Liver (tissue), 8 donors: ENCODE measurements at regions not wholly inside any gene's neighbourhood (a gene's known extent, or its start where the extent isn't known, plus 50 kb on each side); places are given as distances from the start of the nearest gene placed in this dataset.

ENCODE experiments used
- DNase-seq: peaks from one replicate; pipeline ENCODE4 v3.0.0-alpha.2; 2017; ENCODE audit warnings: low spot score
- H3K27ac ChIP-seq, 2 donors: one replicate each; pipeline ENCODE4 v1.7.0; 2013; ENCODE audit warnings: inconsistent platforms in 2 of 2, low read length in 2 of 2, control low read depth in 1 of 2, low read depth in 1 of 2, mild to moderate bottlenecking in 1 of 2
- H3K27me3 ChIP-seq, 4 donors: one replicate each; pipeline versions ENCODE4 v1.6.1 to v1.7.0; 2013; ENCODE audit warnings: low read length in 3 of 4, inconsistent platforms in 1 of 4, mild to moderate bottlenecking in 1 of 4, moderate library complexity in 1 of 4; ENCODE audit not compliant: control insufficient read depth in 4 of 4, insufficient read depth in 4 of 4
- H3K36me3 ChIP-seq, 4 donors: one replicate each; pipeline versions ENCODE4 v1.6.1 to v1.7.0; 2013; ENCODE audit warnings: low read length in 3 of 4, mild to moderate bottlenecking in 3 of 4, low read depth in 1 of 4, moderate library complexity in 1 of 4; ENCODE audit not compliant: control insufficient read depth in 4 of 4, insufficient read depth in 3 of 4
- H3K4me1 ChIP-seq, 4 donors: one replicate each; pipeline versions ENCODE4 v1.6.1 to v1.7.0; 2013; ENCODE audit warnings: low read length in 3 of 4, mild to moderate bottlenecking in 3 of 4, moderate library complexity in 1 of 4; ENCODE audit not compliant: control insufficient read depth in 4 of 4, insufficient read depth in 4 of 4
- H3K4me3 ChIP-seq, 3 donors: one replicate each; pipeline versions ENCODE4 v1.6.1 to v1.7.0; 2013; ENCODE audit warnings: low read length in 3 of 3, control low read depth in 1 of 3, low read depth in 1 of 3, mild to moderate bottlenecking in 1 of 3
- H3K9ac ChIP-seq, 2 donors: one replicate each; pipeline ENCODE4 v1.7.0; 2013; ENCODE audit warnings: low read length in 2 of 2, mild to moderate bottlenecking in 2 of 2, moderate library complexity in 2 of 2, control low read depth in 1 of 2, low read depth in 1 of 2
- H3K9me3 ChIP-seq, 4 donors: one replicate each; pipeline versions ENCODE4 v1.6.1 to v1.7.0; 2013; ENCODE audit warnings: low read length in 3 of 4; ENCODE audit not compliant: control insufficient read depth in 4 of 4
- EGR1 ChIP-seq, 2 donors: IDR thresholded peaks; 2 replicates each; pipeline ENCODE4 v1.6.1; 2016 to 2018; ENCODE audit warnings: antibody characterized with exemption in 2 of 2, low read depth in 2 of 2
- FOXA1 ChIP-seq: IDR thresholded peaks from 2 replicates; pipeline ENCODE4 v1.6.1; 2016; ENCODE audit warnings: antibody characterized with exemption
- FOXA2 ChIP-seq: IDR thresholded peaks from 2 replicates; pipeline ENCODE4 v1.6.1; 2016; ENCODE audit warnings: antibody characterized with exemption
- GABPA ChIP-seq, 2 donors: IDR thresholded peaks in 1 of 2; conservative IDR thresholded peaks in 1 of 2; 2 replicates each; pipeline ENCODE4 v1.6.1; 2016; ENCODE audit warnings: antibody characterized with exemption in 2 of 2, mild to moderate bottlenecking in 1 of 2, moderate library complexity in 1 of 2
- HNF4A ChIP-seq, 2 donors: conservative IDR thresholded peaks; 2 replicates each; pipeline ENCODE4 v1.6.1; 2016; ENCODE audit warnings: antibody characterized with exemption in 2 of 2, mild to moderate bottlenecking in 2 of 2
- HNF4G ChIP-seq: IDR thresholded peaks from 2 replicates; pipeline ENCODE4 v1.6.1; 2016; ENCODE audit warnings: antibody characterized with exemption
- NR2F2 ChIP-seq: IDR thresholded peaks from 2 replicates; pipeline ENCODE4 v1.6.1; 2016; ENCODE audit warnings: antibody characterized with exemption
- RAD21 ChIP-seq, 2 donors: IDR thresholded peaks; 2 replicates each; pipeline ENCODE4 v1.6.1; 2016; ENCODE audit warnings: antibody characterized with exemption in 2 of 2, mild to moderate bottlenecking in 2 of 2
- RXRA ChIP-seq, 2 donors: IDR thresholded peaks; 2 replicates each; pipeline ENCODE4 v1.6.1; 2017 to 2018; ENCODE audit warnings: antibody characterized with exemption in 2 of 2, mild to moderate bottlenecking in 1 of 2
- SP1 ChIP-seq: IDR thresholded peaks from 2 replicates; pipeline ENCODE4 v1.6.1; 2018; ENCODE audit warnings: antibody characterized with exemption, mild to moderate bottlenecking
- TAF1 ChIP-seq: conservative IDR thresholded peaks from 2 replicates; pipeline ENCODE4 v1.6.1; 2016; ENCODE audit warnings: antibody characterized with exemption, mild to moderate bottlenecking
- YY1 ChIP-seq: IDR thresholded peaks from 2 replicates; pipeline ENCODE4 v1.6.1; 2016; ENCODE audit warnings: antibody characterized with exemption, mild to moderate bottlenecking
- WGBS: extraction: QIAGEN DNeasy Blood & Tissue Kit; methylation state at CpG from one replicate; pipeline ENCODE4 v1.1.7; 2013; 5-methylcytosine and 5-hydroxymethylcytosine counted together
- TF ChIP-seq, protein P1 (sequence below): IDR thresholded peaks from 2 replicates; pipeline ENCODE4 v1.6.1; 2016; ENCODE audit warnings: antibody characterized with exemption, mild to moderate bottlenecking
- TF ChIP-seq, protein P2 (sequence below): IDR thresholded peaks from 2 replicates; pipeline ENCODE4 v1.6.1; 2016; ENCODE audit warnings: antibody characterized with exemption
- TF ChIP-seq, protein P3 (sequence below): IDR thresholded peaks from 2 replicates; pipeline ENCODE4 v1.6.1; 2016; ENCODE audit warnings: antibody characterized with exemption
- TF ChIP-seq, protein P4 (sequence below): fragments of 150-350 bp; IDR thresholded peaks from 2 replicates; pipeline ENCODE4 v1.5.1; 2017; ENCODE audit warnings: improper control_type of control experiment, low read depth, low read length; ENCODE audit not compliant: missing input control
- TF ChIP-seq, protein P5 (sequence below): IDR thresholded peaks from 2 replicates; pipeline ENCODE4 v1.6.1; 2016; ENCODE audit warnings: antibody characterized with exemption
- donor health status: healthy.
- donor health status: healthy.
- donor health status: healthy.
- donor health status: healthy.
- donor health status: healthy.

DNA sequence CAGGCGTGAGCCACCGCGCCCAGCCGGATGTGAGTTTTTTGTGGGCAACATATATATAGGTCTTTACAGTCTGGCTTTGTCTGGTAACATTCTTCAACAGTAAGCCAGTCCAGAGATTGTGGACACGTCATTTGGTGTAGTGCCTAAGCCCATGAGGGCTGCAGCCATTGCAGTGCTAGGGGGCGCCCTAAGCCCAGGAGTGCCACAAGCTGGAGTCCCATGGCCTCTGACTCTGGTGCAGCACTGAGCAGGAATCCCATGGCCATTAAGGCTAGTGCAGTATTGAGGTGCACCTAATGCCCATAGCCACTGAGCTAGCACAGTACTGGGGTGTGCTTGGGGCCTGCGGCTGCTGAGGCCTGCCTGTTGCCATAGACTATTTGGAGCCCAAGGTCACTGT, 136.4 kb upstream of the NDN start:
- no peak for DNase-seq
- no peaks in the 10 kb centered on the region for H3K36me3 ChIP-seq
- TF ChIP-seq EGR1 (IDR thresholded peaks at IDR 0.05; ENCODE audit: low read depth in 2 of 2) = no peak
- TF ChIP-seq, protein P1, sequence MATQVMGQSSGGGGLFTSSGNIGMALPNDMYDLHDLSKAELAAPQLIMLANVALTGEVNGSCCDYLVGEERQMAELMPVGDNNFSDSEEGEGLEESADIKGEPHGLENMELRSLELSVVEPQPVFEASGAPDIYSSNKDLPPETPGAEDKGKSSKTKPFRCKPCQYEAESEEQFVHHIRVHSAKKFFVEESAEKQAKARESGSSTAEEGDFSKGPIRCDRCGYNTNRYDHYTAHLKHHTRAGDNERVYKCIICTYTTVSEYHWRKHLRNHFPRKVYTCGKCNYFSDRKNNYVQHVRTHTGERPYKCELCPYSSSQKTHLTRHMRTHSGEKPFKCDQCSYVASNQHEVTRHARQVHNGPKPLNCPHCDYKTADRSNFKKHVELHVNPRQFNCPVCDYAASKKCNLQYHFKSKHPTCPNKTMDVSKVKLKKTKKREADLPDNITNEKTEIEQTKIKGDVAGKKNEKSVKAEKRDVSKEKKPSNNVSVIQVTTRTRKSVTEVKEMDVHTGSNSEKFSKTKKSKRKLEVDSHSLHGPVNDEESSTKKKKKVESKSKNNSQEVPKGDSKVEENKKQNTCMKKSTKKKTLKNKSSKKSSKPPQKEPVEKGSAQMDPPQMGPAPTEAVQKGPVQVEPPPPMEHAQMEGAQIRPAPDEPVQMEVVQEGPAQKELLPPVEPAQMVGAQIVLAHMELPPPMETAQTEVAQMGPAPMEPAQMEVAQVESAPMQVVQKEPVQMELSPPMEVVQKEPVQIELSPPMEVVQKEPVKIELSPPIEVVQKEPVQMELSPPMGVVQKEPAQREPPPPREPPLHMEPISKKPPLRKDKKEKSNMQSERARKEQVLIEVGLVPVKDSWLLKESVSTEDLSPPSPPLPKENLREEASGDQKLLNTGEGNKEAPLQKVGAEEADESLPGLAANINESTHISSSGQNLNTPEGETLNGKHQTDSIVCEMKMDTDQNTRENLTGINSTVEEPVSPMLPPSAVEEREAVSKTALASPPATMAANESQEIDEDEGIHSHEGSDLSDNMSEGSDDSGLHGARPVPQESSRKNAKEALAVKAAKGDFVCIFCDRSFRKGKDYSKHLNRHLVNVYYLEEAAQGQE = no peak
- TF ChIP-seq, protein P2, sequence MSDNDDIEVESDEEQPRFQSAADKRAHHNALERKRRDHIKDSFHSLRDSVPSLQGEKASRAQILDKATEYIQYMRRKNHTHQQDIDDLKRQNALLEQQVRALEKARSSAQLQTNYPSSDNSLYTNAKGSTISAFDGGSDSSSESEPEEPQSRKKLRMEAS = no peak
- TF ChIP-seq GABPA (IDR thresholded peaks at IDR 0.05 in 1 of 2, conservative IDR thresholded peaks at IDR 0.05 in 1 of 2) = no peak
- no peak for TF ChIP-seq FOXA2
- TF ChIP-seq, protein P3, sequence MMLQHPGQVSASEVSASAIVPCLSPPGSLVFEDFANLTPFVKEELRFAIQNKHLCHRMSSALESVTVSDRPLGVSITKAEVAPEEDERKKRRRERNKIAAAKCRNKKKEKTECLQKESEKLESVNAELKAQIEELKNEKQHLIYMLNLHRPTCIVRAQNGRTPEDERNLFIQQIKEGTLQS = no peak
- TF ChIP-seq, protein P4, sequence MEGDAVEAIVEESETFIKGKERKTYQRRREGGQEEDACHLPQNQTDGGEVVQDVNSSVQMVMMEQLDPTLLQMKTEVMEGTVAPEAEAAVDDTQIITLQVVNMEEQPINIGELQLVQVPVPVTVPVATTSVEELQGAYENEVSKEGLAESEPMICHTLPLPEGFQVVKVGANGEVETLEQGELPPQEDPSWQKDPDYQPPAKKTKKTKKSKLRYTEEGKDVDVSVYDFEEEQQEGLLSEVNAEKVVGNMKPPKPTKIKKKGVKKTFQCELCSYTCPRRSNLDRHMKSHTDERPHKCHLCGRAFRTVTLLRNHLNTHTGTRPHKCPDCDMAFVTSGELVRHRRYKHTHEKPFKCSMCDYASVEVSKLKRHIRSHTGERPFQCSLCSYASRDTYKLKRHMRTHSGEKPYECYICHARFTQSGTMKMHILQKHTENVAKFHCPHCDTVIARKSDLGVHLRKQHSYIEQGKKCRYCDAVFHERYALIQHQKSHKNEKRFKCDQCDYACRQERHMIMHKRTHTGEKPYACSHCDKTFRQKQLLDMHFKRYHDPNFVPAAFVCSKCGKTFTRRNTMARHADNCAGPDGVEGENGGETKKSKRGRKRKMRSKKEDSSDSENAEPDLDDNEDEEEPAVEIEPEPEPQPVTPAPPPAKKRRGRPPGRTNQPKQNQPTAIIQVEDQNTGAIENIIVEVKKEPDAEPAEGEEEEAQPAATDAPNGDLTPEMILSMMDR = no peak
- TF ChIP-seq, protein P5, sequence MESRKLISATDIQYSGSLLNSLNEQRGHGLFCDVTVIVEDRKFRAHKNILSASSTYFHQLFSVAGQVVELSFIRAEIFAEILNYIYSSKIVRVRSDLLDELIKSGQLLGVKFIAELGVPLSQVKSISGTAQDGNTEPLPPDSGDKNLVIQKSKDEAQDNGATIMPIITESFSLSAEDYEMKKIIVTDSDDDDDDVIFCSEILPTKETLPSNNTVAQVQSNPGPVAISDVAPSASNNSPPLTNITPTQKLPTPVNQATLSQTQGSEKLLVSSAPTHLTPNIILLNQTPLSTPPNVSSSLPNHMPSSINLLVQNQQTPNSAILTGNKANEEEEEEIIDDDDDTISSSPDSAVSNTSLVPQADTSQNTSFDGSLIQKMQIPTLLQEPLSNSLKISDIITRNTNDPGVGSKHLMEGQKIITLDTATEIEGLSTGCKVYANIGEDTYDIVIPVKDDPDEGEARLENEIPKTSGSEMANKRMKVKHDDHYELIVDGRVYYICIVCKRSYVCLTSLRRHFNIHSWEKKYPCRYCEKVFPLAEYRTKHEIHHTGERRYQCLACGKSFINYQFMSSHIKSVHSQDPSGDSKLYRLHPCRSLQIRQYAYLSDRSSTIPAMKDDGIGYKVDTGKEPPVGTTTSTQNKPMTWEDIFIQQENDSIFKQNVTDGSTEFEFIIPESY = no peak
- TF ChIP-seq FOXA1 = no peak
- no peak for TF ChIP-seq NR2F2
- no peak for TF ChIP-seq RAD21 (IDR thresholded peaks at IDR 0.05)
- TF ChIP-seq HNF4G = no peak
- no peak for TF ChIP-seq YY1
- TF ChIP-seq TAF1 = no peak
- no peak for TF ChIP-seq SP1
- no peak for TF ChIP-seq RXRA (IDR thresholded peaks at IDR 0.05)
- H3K4me1 ChIP-seq = no peaks in the 10 kb centered on the region
- no peaks in the 10 kb centered on the region for H3K9me3 ChIP-seq
- H3K27me3 ChIP-seq = no peaks in the 10 kb centered on the region
- 67% methylated on average over 7 of the region's 7 CpGs for WGBS
- no peak overlapping the region for H3K27ac ChIP-seq
- H3K9ac ChIP-seq = no peak overlapping the region
- H3K4me3 ChIP-seq = no peak overlapping the region

DNA sequence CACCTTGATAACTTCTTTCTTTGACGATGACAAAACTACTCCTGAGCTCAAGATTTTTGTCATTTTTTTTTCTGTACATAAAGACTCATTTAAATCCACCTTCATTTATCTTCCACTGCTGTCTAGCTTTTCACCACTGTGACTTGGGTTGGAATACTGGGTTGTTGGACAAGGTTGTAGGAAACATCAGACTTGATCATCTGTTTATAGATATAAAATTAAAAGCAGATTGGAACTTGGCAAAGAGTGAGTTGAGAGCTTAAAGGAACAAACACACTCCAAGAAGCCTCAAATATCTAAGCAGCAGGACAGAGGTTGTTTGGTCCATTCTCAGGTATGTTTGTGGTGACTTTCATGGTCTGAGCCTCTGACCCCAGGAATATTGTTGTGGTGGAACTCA, 141.7 kb upstream of the NDN start:
- WGBS = 58% methylated on average over 1 of the region's 1 CpG
- no peak overlapping the region for H3K4me3 ChIP-seq
- no peak for TF ChIP-seq NR2F2
- TF ChIP-seq FOXA2 = no peak
- no peak for TF ChIP-seq RAD21 (IDR thresholded peaks at IDR 0.05)
- TF ChIP-seq FOXA1 = no peak
- TF ChIP-seq, protein P3 = no peak
- no peak for TF ChIP-seq YY1
- TF ChIP-seq RXRA (IDR thresholded peaks at IDR 0.05) = no peak
- no peak for TF ChIP-seq HNF4A (conservative IDR thresholded peaks at IDR 0.05)
- TF ChIP-seq, protein P5 = no peak
- TF ChIP-seq SP1 = no peak
- TF ChIP-seq, protein P2 = no peak
- TF ChIP-seq, protein P4 = no peak
- TF ChIP-seq GABPA (IDR thresholded peaks at IDR 0.05 in 1 of 2, conservative IDR thresholded peaks at IDR 0.05 in 1 of 2) = no peak

More for the DNA sequence above, 141.7 kb upstream of the NDN start:
- H3K4me1 ChIP-seq = no peaks in the 10 kb centered on the region
- no peak overlapping the region for H3K27ac ChIP-seq
- no peaks in the 10 kb centered on the region for H3K27me3 ChIP-seq
- no peak for DNase-seq
- H3K36me3 ChIP-seq = no peaks in the 10 kb centered on the region
- H3K9ac ChIP-seq = no peak overlapping the region
- no peaks in the 10 kb centered on the region for H3K9me3 ChIP-seq
